ENCODE measurements at regions not wholly inside any gene's neighbourhood (a gene's known extent, or its start where the extent isn't known, plus 50 kb on each side); places are given as distances from the start of the nearest gene placed in this dataset.

DNA sequence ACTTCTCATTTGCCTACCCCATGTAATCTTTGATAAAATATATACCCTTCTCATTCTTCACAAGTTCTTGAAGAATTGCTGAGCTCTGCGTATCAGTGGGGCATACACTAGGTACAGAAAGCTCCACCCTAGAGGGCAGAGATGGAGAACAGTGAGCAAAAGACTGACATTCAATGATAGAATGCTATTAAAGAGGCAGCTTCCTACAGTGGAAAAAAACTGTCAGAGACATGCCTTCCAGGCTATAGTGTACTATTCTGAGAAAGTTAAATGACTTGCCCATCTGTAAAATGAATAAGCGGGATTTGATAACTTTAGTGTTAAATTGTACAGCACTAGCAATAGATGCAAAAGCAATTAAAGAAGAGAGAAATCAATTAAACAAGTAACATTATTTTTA is 172.8 kb downstream of the SUCNR1 start:
- TF ChIP-seq, protein P1, sequence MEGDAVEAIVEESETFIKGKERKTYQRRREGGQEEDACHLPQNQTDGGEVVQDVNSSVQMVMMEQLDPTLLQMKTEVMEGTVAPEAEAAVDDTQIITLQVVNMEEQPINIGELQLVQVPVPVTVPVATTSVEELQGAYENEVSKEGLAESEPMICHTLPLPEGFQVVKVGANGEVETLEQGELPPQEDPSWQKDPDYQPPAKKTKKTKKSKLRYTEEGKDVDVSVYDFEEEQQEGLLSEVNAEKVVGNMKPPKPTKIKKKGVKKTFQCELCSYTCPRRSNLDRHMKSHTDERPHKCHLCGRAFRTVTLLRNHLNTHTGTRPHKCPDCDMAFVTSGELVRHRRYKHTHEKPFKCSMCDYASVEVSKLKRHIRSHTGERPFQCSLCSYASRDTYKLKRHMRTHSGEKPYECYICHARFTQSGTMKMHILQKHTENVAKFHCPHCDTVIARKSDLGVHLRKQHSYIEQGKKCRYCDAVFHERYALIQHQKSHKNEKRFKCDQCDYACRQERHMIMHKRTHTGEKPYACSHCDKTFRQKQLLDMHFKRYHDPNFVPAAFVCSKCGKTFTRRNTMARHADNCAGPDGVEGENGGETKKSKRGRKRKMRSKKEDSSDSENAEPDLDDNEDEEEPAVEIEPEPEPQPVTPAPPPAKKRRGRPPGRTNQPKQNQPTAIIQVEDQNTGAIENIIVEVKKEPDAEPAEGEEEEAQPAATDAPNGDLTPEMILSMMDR (IDR thresholded peaks at IDR 0.05; ENCODE audit: borderline replicate concordance, extremely low read depth, low read length, poor library complexity, severe bottlenecking): no peak
- no peak for TF ChIP-seq EZH2 (IDR thresholded peaks at IDR 0.05; ENCODE audit: borderline replicate concordance, low read depth, low read length, severe bottlenecking)

Data from DND-41 (cell line).